ENCODE measurements at regions not wholly inside any gene's neighbourhood (a gene's known extent, or its start where the extent isn't known, plus 50 kb on each side); places are given as distances from the start of the nearest gene placed in this dataset.
"Not testable (repeated sequence)": the region's sequence is repeated elsewhere in the genome, so short reads cannot be mapped to it uniquely, and the experiment has no call there.

DNA sequence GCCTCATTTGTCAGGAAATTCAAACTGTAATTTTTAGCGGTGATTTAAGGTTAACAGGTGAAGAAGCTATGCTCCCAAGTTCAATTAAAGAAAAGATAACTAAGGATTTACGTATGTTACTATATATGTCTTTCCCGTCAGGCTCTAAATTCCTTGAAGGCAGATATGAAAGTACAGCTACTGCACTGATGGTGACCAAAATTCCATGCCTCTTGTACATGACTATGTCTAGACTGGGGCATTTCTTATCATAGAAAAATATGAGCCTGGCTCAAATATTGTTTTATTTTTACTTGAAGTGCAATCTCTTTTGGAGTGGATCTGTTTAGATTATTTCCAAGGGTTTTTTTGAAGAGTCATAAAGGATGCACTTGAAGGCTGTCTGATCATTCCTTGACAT lies 647.1 kb upstream of the KCNMB2 start:
- no peak for DNase-seq (ENCODE audit: insufficient read length, low spot score)
- FAIRE-seq = no peak
- no peak for TF ChIP-seq CTCF (IDR thresholded peaks at IDR 0.05; ENCODE audit: insufficient read depth, missing control alignments)

- no peak for FAIRE-seq
- no peak for DNase-seq (ENCODE audit: insufficient read length, low spot score)
- no peak for TF ChIP-seq CTCF (IDR thresholded peaks at IDR 0.05; ENCODE audit: insufficient read depth, missing control alignments)
Observed at GRCh38 chr3:177889652-177890358, 646.4 kb upstream of the KCNMB2 start.

- FAIRE-seq (no peak), DNase-seq (ENCODE audit: insufficient read length, low spot score) (no peak)
- no peak for TF ChIP-seq CTCF (IDR thresholded peaks at IDR 0.05; ENCODE audit: insufficient read depth, missing control alignments)
Observed at GRCh38 chr3:177890359-177890683, 645.9 kb upstream of the KCNMB2 start.

DNA sequence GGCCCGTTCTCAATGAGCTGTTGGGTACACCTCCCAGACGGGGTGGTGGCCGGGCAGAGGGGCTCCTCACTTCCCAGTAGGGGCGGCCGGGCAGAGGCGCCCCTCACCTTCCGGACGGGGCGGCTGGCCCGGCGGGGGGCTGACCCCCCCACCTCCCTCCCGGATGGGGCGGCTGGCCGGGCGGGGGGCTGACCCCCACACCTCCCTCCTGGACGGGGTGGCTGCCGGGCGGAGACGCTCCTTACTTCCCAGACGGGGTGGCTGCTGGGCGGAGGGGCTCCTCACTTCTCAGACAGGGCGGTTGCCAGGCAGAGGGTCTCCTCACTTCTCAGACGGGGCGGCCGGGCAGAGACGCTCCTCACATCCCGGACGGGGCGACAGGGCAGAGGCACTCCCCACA lies 644.7 kb upstream of the KCNMB2 start:
- DNase-seq (ENCODE audit: insufficient read length, low spot score); FAIRE-seq: not testable (repeated sequence)

GRCh38 chr3:177893331-177893730 lies 642.9 kb upstream of the KCNMB2 start:
- TF ChIP-seq CTCF (IDR thresholded peaks at IDR 0.05; ENCODE audit: insufficient read depth, missing control alignments) = no peak
- no peak for DNase-seq (ENCODE audit: insufficient read length, low spot score)
- FAIRE-seq = no peak

DNA sequence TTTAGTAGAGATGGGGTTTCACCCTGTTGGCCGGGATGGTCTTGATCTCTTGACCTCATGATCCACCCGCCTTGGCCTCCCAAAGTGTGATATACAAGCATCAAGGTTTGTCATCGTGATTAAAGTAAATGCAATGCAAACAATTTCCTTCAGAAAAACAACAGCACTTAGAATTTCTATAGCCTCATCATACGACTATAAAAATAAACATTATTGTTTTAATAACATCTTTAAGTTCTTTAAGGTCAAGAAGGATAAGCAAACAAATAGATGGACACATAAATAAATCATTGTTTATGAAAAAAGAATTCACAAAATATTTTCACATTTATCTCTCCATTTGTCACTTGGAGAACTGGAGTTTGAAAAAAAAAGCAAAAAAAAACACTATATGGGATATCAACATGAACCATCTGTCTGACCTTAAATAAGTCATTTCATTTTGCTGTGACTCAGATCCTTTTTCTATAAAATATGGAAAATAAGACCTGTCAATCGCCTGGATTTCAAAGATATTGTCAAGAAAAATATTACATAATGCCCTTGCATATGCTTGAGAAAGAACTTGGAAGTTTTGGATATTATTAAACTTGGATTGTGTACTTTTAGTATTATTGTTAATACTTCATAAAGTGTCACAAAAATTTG lies 642.0 kb upstream of the KCNMB2 start:
- DNase-seq (ENCODE audit: insufficient read length, low spot score) (no peak), FAIRE-seq (no peak)
- TF ChIP-seq CTCF (IDR thresholded peaks at IDR 0.05; ENCODE audit: insufficient read depth, missing control alignments) = no peak

DNA sequence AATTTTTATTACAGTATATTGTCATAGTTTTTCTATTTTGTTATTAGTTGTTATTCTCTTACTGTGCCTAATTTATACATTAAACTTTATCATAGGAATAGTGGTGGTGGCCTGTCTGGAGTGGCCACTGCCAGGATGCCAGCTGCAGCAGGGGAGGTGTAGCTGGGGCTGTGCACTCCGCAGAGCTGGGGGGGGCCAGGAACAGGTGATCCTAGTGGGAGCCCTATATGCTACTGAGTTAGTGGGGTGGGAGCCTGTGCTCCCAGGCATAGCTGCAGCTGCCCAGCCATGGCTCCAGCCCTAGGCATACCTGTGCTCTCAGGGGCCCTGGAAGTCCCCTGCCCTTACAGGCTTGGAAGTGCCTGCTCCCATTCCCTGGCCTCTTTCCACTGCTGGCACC lies 638.1 kb upstream of the KCNMB2 start:
- FAIRE-seq (no peak), DNase-seq (ENCODE audit: insufficient read length, low spot score) (no peak)
- TF ChIP-seq CTCF (IDR thresholded peaks at IDR 0.05; ENCODE audit: insufficient read depth, missing control alignments) = no peak
